Transverse colon (tissue), 4 donors: ENCODE measurements at regions not wholly inside any gene's neighbourhood (a gene's known extent, or its start where the extent isn't known, plus 50 kb on each side); places are given as distances from the start of the nearest gene placed in this dataset.
"Not testable (repeated sequence)": the region's sequence is repeated elsewhere in the genome, so short reads cannot be mapped to it uniquely, and the experiment has no call there.

Experiments
- DNase-seq: peaks from one replicate; pipeline ENCODE4 v3.0.0-alpha.2; 2019
- H3K27ac ChIP-seq, 4 donors: fragments of 200-600 bp; sonication (generic); 2 replicates each; pipeline ENCODE4 v1.5.1; 2016 to 2018; ENCODE audit warnings: inconsistent platforms in 4 of 4
- H3K27me3 ChIP-seq: fragments of 200-600 bp; sonication (generic); 2 replicates; pipeline ENCODE4 v1.5.1; 2017; ENCODE audit warnings: inconsistent platforms
- H3K36me3 ChIP-seq, 4 donors: fragments of 200-600 bp; sonication (generic); 2 replicates each; pipeline ENCODE4 v1.5.1; 2017 to 2019; ENCODE audit warnings: inconsistent platforms in 4 of 4
- H3K4me1 ChIP-seq, 4 donors: fragments of 200-600 bp; sonication (generic); 2 replicates each; pipeline ENCODE4 v1.5.1; 2017 to 2020; ENCODE audit warnings: inconsistent platforms in 4 of 4
- H3K4me3 ChIP-seq, 4 donors: fragments of 200-600 bp; sonication (generic); 1 replicate in 1 of 4; 2 replicates in 3 of 4; pipeline versions ENCODE4 v1.5.1 to v1.6.1; 2017 to 2019; ENCODE audit warnings: inconsistent platforms in 4 of 4
- H3K9me3 ChIP-seq, 2 donors: fragments of 200-600 bp; sonication (generic); 2 replicates each; pipeline ENCODE4 v1.5.1; 2017 to 2019; ENCODE audit warnings: inconsistent platforms in 2 of 2
- CTCF ChIP-seq, 5 experiments: fragments of 200-600 bp in 3 of 5; fragments of 450-650 bp in 2 of 5; sonication (generic) in 3 of 5; IDR thresholded peaks; 1 replicate in 2 of 5; 2 replicates in 3 of 5; pipeline ENCODE4 v1.5.1; 2016 to 2017; ENCODE audit warnings: antibody characterized with exemption in 5 of 5, inconsistent platforms in 3 of 5, mild to moderate bottlenecking in 2 of 5, moderate library complexity in 1 of 5
- EP300 ChIP-seq: sonication (generic); formaldehyde crosslinking; IDR thresholded peaks from one replicate; pipeline ENCODE4 v1.6.1; 2017; ENCODE audit warnings: antibody characterized with exemption, low read depth
- POLR2A ChIP-seq: fragments of 450-650 bp; IDR thresholded peaks from one replicate; pipeline ENCODE4 v1.6.1; 2016; ENCODE audit warnings: antibody characterized with exemption, mild to moderate bottlenecking, moderate library complexity
- POLR2AphosphoS5 ChIP-seq, 3 donors: sonication (generic); formaldehyde crosslinking; IDR thresholded peaks; one replicate each; pipeline ENCODE4 v1.6.1; 2016; ENCODE audit warnings: antibody characterized with exemption in 3 of 3
- WGBS, 2 donors: methylation state at CpG; one replicate each; pipeline ENCODE4 v1.1.5; 2018; ENCODE audit warnings: low coverage in 1 of 2; 5-methylcytosine and 5-hydroxymethylcytosine counted together
- in situ Hi-C, 4 donors: fragments of 200-750 bp; cut with MboI; loops; one replicate each; pipeline versions ENCODE4 v1.15.0 to v1.15.1; 2017; ENCODE audit warnings: low sequenced_read_pairs in 3 of 4, low pct_ligation_motif_present in 1 of 4, low pct_unique_long_range_greater_than_20kb in 1 of 4
- intact Hi-C: fragments of 100-400 bp; cut with DNase I; formaldehyde crosslinking; loops from one replicate; pipeline ENCODE4 v1.15.1; 2023; ENCODE audit warnings: low total_unique reads

- Histone ChIP-seq H3K4me3 (no peak overlapping the region), H3K36me3 (no peaks in the 10 kb centered on the region), H3K27me3 (peaks cover 12% of the 10 kb centered on the region), H3K27ac (no peak overlapping the region), H3K4me1 (no peaks in the 10 kb centered on the region), H3K9me3 (no peaks in the 10 kb centered on the region)
- 66 to 78% methylated on average over 1 of the region's 1 CpG for WGBS, 2 donors
- in situ Hi-C loops (no loop called here), intact Hi-C loops (no loop called here)
- TF ChIP-seq POLR2A (no peak), EP300 (no peak), POLR2AphosphoS5 (IDR thresholded peaks at IDR 0.05) (no peak), CTCF (IDR thresholded peaks at IDR 0.05) (no peak)
- no peak for DNase-seq
Observed at GRCh38 chr15:28459279-28459678, 73.5 kb downstream of the GOLGA8G start.

- H3K9me3 ChIP-seq, H3K36me3 ChIP-seq, H3K27ac ChIP-seq, H3K4me1 ChIP-seq, in situ Hi-C loops, DNase-seq, H3K4me3 ChIP-seq, intact Hi-C loops: not testable (repeated sequence)
- peaks cover 12% of the 10 kb centered on the region for H3K27me3 ChIP-seq
- WGBS, 2 donors, result 80 to 90% methylated on average over 3 to 32 of the region's 32 CpGs
Observed at GRCh38 chr15:28457396-28457932, 75.3 kb downstream of the GOLGA8G start.

- DNase-seq, result no peak
- 85 to 100% methylated on average over 4 to 30 of the region's 30 CpGs for WGBS, 2 donors
- in situ Hi-C loops, result no loop called here
- Histone ChIP-seq H3K36me3 (no peaks in the 10 kb centered on the region), H3K4me1 (no peaks in the 10 kb centered on the region), H3K27ac (no peak overlapping the region), H3K4me3 (no peak overlapping the region), H3K9me3 (no peaks in the 10 kb centered on the region), H3K27me3 (peaks cover 12% of the 10 kb centered on the region)
- intact Hi-C loops, result no loop called here
- TF ChIP-seq CTCF (IDR thresholded peaks at IDR 0.05) (no peak), POLR2A (no peak), POLR2AphosphoS5 (IDR thresholded peaks at IDR 0.05) (no peak), EP300 (no peak)
Observed at GRCh38 chr15:28456476-28457395, 76.0 kb downstream of the GOLGA8G start.

GRCh38 chr15:28455537-28456475 lies 77.0 kb downstream of the GOLGA8G start:
- WGBS, 2 donors, result 92% methylated on average over 20 of the region's 28 CpGs; no CpG with 5 or more reads in 1 of the 2 donors
- intact Hi-C loops, result not testable (repeated sequence)

GRCh38 chr15:28454751-28455220 lies 76.3 kb downstream of the GOLGA8F start:
- H3K36me3 ChIP-seq, H3K9me3 ChIP-seq, in situ Hi-C loops, intact Hi-C loops, H3K27ac ChIP-seq, H3K4me1 ChIP-seq, DNase-seq: not testable (repeated sequence)
- Histone ChIP-seq H3K4me3 (peak overlapping the region in 1 of 4 donors; percentile 29), H3K27me3 (peaks cover 12% of the 10 kb centered on the region)
- no CpG with 5 or more reads among the region's 43 CpGs for WGBS, 2 donors

More at GRCh38 chr15:28455537-28456475, 77.0 kb downstream of the GOLGA8G start:
- peaks cover 12% of the 10 kb centered on the region for H3K27me3 ChIP-seq
- H3K9me3 ChIP-seq, H3K27ac ChIP-seq, DNase-seq, H3K4me1 ChIP-seq, H3K36me3 ChIP-seq, in situ Hi-C loops, H3K4me3 ChIP-seq: not testable (repeated sequence)
